Activated naive CD4-positive, alpha-beta T cell treated with anti-CD3 and anti-CD28 coated beads, Interleukin-2, amount 50 U/mL, for 24 hours (primary cell): ENCODE measurements at regions not wholly inside any gene's neighbourhood (a gene's known extent, or its start where the extent isn't known, plus 50 kb on each side); places are given as distances from the start of the nearest gene placed in this dataset.

ENCODE experiments used
- H3K27ac Mint-ChIP-seq: one replicate; pipeline ENCODE4 v1.8.0; 2021; ENCODE audit warnings: mild to moderate bottlenecking, mixed read lengths
- H3K27me3 Mint-ChIP-seq: one replicate; pipeline ENCODE4 v1.8.0; 2021; ENCODE audit warnings: mixed read lengths
- H3K36me3 Mint-ChIP-seq: one replicate; pipeline ENCODE4 v1.8.0; 2021; ENCODE audit warnings: mixed read lengths
- H3K4me1 Mint-ChIP-seq: one replicate; pipeline ENCODE4 v1.8.0; 2021; ENCODE audit warnings: mixed read lengths
- H3K4me3 Mint-ChIP-seq: one replicate; pipeline ENCODE4 v1.8.0; 2021; ENCODE audit warnings: mild to moderate bottlenecking, mixed read lengths
- H3K9me3 Mint-ChIP-seq: one replicate; pipeline ENCODE4 v1.8.0; 2021; ENCODE audit warnings: mixed read lengths

DNA sequence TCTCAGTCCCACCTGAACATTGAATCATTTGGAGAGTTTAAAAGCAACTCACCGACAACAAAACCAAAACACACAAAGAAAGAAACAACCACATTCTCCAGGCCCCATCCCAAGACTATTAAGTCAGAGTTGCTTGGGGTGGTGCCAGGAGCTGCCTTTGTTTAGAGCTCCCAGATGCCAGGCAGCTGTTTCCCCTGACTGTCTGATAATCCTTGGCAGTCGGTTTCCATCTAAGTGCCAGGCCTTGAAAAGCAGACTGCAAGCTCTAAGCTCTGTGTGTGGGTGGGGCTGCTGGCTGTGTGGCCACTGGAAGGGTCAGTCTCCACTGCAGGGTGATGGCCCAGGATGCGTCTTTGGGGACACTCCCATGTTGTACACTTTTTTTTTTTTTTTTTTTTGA is 255.3 kb upstream of the AGAP1 start:
- Mint-ChIP-seq H3K27ac (no peak overlapping the region), H3K9me3 (no peaks in the 10 kb centered on the region), H3K36me3 (peaks cover 2% of the 10 kb centered on the region), H3K27me3 (peaks cover 8% of the 10 kb centered on the region), H3K4me3 (no peak overlapping the region), H3K4me1 (no peaks in the 10 kb centered on the region)

DNA sequence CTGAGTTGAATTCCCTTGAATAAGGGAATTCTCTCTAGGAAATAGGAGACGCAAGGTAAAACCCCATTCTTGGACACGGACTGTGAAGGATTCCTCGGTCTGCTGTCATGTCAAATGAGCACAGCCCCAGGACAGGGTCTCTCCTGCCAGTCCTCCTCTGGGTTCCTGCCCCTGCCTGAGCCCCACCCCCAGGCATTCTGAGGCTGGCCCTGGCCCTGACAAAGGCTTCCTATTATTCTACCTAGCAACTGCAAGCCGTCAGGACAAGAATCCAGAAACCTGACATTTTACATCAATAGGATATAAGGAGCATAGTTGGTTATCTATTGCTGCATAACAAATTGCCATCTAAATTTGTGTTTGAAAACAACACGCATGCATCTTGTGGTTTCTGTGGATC is 253.3 kb upstream of the AGAP1 start:
- peaks cover 8% of the 10 kb centered on the region for H3K27me3 Mint-ChIP-seq
- H3K36me3 Mint-ChIP-seq = peaks cover 2% of the 10 kb centered on the region
- H3K9me3 Mint-ChIP-seq = no peaks in the 10 kb centered on the region

DNA sequence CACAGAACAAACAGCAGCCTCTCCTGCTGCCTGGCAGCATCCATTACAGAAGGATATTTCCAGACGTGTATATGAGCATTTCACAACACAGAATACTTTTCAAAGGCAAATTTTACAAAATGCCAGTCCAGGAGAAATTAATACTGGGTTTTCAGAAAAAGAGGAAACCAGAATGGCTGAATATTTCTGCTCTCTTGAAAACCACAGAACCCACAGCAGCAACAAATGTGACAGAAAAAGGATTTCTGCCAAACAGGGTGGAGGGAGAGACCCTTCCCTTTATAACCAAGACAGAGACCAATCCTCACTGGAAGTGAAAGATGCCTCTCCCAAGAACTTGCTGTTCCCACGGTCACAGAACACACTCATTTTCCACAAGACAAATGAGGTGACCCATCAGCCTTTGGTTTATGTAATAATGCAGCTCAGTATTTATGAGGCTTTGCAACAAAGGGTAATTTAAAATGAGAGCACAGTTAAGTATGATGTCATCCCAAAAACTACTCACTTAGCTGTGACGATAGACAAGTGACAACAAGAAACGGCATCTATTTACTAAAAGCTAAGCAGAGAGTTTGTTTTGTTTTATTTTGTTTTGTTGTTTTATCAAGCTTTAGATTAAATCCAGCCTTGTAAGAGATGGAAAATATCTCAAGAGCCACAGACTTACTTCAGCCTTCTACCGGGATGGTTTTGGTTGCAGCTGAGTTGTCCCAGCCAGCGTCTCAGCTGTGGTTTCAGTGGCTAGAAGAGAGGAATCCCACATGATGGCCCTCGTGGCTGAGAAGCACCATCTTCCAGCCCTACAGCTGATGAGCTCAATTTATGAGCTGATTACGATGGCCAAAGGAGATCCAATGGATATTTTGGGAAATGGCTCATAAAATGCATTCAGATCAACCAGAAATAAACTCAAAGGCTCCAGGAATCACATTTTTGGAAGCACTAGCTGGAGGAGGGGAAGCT is 249.3 kb upstream of the AGAP1 start:
- peaks cover 10% of the 10 kb centered on the region for H3K27me3 Mint-ChIP-seq
- H3K9me3 Mint-ChIP-seq = no peaks in the 10 kb centered on the region
- H3K27ac Mint-ChIP-seq = no peak overlapping the region
- no peaks in the 10 kb centered on the region for H3K4me1 Mint-ChIP-seq
- no peak overlapping the region for H3K4me3 Mint-ChIP-seq
- H3K36me3 Mint-ChIP-seq = peaks cover 2% of the 10 kb centered on the region

More for the DNA sequence above, 253.3 kb upstream of the AGAP1 start:
- H3K4me3 Mint-ChIP-seq = no peak overlapping the region
- H3K27ac Mint-ChIP-seq = no peak overlapping the region
- no peaks in the 10 kb centered on the region for H3K4me1 Mint-ChIP-seq

DNA sequence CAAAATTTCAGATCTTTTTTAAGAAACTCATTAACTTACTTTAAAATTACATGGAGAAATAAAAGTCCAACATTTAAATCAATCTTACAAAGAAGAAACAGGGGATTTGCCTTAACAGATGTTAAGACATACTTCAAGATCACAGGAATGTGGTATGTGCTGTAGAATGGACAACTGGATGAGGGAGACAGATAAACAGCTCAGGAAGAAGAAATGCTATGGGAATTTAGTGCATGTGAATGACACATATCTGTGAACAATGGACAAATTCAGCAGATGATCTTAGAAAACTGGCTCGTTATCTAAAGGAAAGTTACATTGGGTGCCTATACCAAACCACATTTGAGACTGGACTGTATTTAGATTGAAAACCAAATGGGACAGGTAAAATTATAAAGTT is 246.8 kb upstream of the AGAP1 start:
- peaks cover 2% of the 10 kb centered on the region for H3K36me3 Mint-ChIP-seq
- no peak overlapping the region for H3K4me3 Mint-ChIP-seq
- no peaks in the 10 kb centered on the region for H3K9me3 Mint-ChIP-seq
- H3K4me1 Mint-ChIP-seq = no peaks in the 10 kb centered on the region
- no peak overlapping the region for H3K27ac Mint-ChIP-seq
- peaks cover 14% of the 10 kb centered on the region for H3K27me3 Mint-ChIP-seq

DNA sequence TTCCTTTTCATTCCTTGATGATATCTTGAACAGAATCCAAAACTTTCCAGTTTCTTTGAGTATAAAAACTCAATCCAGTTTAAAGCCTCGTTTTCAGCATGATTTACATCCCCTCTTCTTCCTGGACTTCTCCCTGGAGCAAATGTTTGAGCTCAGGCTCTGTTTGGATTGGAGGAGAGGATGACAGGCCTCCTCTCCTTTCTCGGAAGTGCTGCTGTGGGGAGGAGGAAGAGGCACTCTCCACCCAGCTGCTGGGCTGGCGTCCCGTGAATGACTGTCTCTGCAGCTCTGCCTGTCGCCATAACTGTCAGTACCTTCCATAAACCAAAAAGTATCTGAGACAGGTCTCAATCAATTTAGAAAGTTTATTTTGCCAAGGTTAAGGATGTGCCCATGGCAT is 238.2 kb upstream of the AGAP1 start:
- Mint-ChIP-seq H3K36me3 (no peaks in the 10 kb centered on the region), H3K27ac (no peak overlapping the region), H3K4me3 (no peak overlapping the region), H3K27me3 (peaks cover 5% of the 10 kb centered on the region), H3K9me3 (no peaks in the 10 kb centered on the region), H3K4me1 (no peaks in the 10 kb centered on the region)

DNA sequence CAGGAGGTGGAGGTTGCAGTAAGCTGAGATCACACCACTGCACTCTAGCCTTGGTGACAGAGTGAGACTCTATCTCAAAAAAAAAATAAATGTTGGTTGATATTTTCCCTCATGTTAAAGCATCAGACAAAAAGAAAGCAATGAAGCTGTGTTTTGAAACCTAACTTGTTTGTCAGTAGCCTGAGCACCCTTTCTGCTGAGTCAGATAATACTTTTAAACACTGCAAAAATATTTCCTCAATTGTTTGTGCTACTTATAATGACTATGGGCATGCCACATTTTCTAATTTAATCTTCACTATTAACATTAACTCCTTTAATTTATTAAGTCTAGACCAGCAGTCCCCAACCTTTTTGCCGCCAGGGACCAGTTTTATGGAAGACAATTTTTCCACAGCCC is 236.3 kb upstream of the AGAP1 start:
- no peaks in the 10 kb centered on the region for H3K4me1 Mint-ChIP-seq
- H3K4me3 Mint-ChIP-seq = no peak overlapping the region
- no peaks in the 10 kb centered on the region for H3K36me3 Mint-ChIP-seq
- peaks cover 4% of the 10 kb centered on the region for H3K27me3 Mint-ChIP-seq
- H3K27ac Mint-ChIP-seq = no peak overlapping the region
- no peaks in the 10 kb centered on the region for H3K9me3 Mint-ChIP-seq

DNA sequence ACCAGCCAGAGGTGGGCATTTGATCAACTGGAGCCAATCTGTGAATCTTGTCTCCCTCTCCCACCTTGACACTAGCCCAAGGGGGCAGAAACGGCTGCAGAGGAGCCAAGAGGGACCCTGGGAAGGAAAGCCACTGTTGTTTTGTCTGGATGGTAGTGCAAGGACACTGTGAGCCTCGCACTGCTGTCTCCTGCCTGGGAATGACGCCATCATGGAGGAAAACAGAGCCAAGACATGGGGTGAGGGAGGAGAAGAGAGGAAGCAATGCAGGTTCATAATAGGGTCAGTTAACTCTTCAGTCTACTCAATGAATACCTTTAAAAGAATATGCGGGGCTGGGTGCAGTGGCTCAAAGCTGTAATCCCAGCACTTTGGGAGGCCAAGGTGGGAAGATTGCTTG is 231.1 kb upstream of the AGAP1 start:
- H3K4me1 Mint-ChIP-seq = no peaks in the 10 kb centered on the region
- no peaks in the 10 kb centered on the region for H3K9me3 Mint-ChIP-seq
- no peaks in the 10 kb centered on the region for H3K36me3 Mint-ChIP-seq
- no peak overlapping the region for H3K4me3 Mint-ChIP-seq
- H3K27me3 Mint-ChIP-seq = peaks cover 17% of the 10 kb centered on the region
- no peak overlapping the region for H3K27ac Mint-ChIP-seq

DNA sequence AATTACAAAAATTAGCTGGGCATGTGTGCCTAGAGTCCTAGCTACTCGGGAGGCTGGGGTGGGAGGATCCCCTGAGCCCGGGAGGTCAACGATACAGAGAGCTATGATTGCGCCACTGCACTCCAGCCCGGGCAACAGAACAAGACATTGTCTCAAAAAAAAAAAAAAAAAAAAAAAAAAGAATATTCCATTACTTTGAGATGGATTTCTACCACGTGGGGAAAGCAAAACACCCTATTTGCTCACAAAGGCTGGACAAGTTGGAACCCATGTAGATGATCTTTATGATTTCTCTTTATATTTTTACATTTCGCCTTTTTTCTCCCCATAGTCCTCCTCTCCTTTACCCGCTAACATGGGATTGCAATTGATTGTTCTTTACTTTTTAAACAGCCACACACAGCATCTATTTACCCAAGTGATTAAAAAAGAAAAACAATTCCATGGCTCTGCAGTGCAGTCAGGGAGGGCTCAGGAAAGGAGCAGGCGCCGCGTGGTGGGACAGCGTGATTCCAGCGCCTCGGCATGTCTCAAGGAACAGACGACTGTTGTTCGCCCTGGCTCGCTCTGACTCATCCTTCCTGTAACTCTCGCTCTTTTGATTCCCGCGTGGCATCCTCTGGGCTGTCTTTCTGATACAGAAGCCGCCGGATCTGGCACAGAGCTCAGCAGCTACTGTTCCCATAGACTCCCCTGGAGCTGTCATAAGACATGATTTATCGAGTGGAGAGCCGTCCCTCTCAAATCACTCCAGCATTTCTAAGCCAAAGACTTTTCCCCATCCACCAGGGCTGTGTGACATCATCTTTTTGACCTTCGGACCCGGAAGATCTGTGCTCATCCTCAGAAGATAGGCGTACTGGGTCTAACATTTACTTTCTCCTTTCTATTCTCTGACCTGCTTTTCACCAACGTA is 230.4 kb upstream of the AGAP1 start:
- H3K36me3 Mint-ChIP-seq = no peaks in the 10 kb centered on the region
- H3K4me3 Mint-ChIP-seq = no peak overlapping the region
- H3K9me3 Mint-ChIP-seq = no peaks in the 10 kb centered on the region
- H3K4me1 Mint-ChIP-seq = no peaks in the 10 kb centered on the region
- no peak overlapping the region for H3K27ac Mint-ChIP-seq
- peaks cover 24% of the 10 kb centered on the region for H3K27me3 Mint-ChIP-seq

DNA sequence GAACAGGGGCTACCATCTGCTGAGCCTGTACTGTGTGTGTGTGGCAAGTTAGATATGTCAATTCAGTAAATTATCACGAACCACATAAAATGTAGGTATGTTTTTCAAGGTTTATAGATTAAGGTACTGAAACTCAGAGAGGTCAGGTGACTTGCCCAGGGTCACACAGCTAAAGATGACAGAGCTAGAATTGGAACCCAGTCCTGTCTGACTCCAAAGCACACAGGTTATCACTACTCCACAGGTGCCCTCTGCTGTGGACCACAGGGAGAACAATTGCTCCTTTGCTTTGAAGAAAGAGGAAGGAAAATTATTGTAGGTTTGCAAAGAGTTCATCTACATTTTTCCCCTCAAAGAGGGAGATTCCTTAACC is 229.7 kb upstream of the AGAP1 start:
- no peaks in the 10 kb centered on the region for H3K4me1 Mint-ChIP-seq
- no peaks in the 10 kb centered on the region for H3K9me3 Mint-ChIP-seq
- H3K4me3 Mint-ChIP-seq = no peak overlapping the region
- peaks cover 25% of the 10 kb centered on the region for H3K27me3 Mint-ChIP-seq
- H3K36me3 Mint-ChIP-seq = no peaks in the 10 kb centered on the region
- H3K27ac Mint-ChIP-seq = no peak overlapping the region

DNA sequence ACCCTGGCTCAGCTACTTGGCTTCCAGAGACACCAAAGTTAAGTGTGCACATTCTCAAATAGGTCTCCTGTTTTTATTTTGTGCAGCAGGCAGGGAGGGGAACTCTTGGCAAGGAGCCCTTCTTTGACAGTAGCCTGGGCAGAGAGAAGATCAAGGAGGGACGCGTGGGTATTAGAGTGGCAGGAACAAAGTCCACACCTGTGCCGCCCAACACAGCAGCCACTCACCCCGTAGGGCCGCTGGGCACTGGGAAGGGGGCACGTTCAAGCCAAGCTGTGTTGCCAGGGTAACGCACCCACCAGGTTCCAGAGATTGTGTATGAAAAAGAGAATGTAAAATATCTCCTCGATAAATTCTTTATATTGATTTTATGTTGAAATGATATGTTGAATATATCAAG is 229.3 kb upstream of the AGAP1 start:
- Mint-ChIP-seq H3K27ac (no peak overlapping the region), H3K9me3 (no peaks in the 10 kb centered on the region), H3K4me3 (no peak overlapping the region), H3K27me3 (peaks cover 25% of the 10 kb centered on the region), H3K36me3 (no peaks in the 10 kb centered on the region), H3K4me1 (no peaks in the 10 kb centered on the region)

DNA sequence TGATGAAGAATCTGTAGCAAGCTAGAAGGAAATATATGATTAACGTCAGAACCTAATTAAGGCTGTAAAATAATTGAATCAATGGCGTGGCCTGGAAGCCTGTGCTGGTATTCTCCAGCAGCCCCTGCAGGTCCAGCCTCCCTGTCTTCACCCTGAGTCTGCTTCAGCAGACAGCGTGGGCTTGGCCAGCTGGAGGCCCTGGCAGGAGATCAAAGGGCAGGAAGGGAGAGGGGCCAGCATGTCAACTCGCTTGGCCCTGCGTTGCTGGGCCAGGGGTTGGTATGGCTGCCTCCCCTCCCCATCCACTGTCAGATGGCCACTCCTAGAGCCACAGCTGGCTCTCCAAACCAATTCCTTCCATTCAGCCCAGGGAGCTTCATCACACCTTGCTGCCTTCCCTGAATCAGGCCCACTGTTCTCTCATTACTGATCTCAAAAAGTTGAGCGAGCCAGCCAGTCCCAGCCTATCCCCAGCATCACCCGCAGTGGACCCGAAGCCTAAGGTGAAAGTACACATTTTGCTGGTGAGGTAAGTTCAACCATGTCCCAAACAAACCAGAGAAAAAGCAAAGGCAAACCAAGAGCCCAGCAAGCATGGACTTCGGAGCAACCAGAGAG is 228.4 kb upstream of the AGAP1 start:
- no peak overlapping the region for H3K4me3 Mint-ChIP-seq
- peaks cover 31% of the 10 kb centered on the region for H3K27me3 Mint-ChIP-seq
- no peaks in the 10 kb centered on the region for H3K4me1 Mint-ChIP-seq
- H3K9me3 Mint-ChIP-seq = no peaks in the 10 kb centered on the region
- H3K36me3 Mint-ChIP-seq = no peaks in the 10 kb centered on the region
- H3K27ac Mint-ChIP-seq = no peak overlapping the region

DNA sequence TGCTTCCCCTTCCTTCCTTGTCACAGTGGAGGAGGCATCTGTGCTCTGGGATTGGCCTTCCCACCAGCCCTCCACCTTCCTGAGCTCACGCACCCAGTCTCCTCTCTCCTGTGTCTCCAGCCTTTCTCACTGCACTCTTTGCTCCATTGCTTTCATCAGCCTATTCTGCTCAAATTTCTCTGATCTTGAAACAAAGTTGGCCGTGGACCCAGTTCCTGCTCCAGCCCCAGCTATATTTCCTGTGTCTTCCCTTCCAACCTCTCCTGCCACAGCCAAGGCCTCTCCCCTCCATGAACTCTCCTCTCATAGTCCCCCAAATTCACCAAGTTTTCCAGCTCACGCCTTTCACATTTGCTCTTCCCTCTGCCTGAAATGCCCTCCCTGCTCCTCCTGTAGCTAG is 226.6 kb upstream of the AGAP1 start:
- Mint-ChIP-seq H3K27ac (no peak overlapping the region), H3K36me3 (no peaks in the 10 kb centered on the region), H3K4me1 (no peaks in the 10 kb centered on the region), H3K9me3 (no peaks in the 10 kb centered on the region), H3K4me3 (no peak overlapping the region), H3K27me3 (peaks cover 41% of the 10 kb centered on the region)

DNA sequence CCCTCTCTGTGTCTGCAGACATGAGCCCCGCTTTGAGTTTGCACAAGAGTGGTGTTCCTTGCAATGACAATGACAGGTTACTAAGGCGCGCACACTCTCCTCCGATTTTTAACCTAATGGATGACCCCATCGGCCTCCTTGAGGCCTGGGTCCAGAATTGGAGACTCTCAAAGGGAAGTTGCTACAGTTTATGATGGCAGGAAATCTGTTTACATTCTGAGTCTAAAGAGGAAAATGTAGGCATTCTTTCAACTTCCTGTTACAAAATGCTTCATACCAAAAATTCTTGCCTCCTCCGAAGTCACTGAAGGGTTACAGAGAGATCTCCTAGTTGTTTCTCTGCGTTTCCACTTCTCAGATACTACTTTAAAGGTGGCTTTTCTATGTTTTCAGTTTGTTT is 225.3 kb upstream of the AGAP1 start:
- H3K27me3 Mint-ChIP-seq = peaks cover 43% of the 10 kb centered on the region

DNA sequence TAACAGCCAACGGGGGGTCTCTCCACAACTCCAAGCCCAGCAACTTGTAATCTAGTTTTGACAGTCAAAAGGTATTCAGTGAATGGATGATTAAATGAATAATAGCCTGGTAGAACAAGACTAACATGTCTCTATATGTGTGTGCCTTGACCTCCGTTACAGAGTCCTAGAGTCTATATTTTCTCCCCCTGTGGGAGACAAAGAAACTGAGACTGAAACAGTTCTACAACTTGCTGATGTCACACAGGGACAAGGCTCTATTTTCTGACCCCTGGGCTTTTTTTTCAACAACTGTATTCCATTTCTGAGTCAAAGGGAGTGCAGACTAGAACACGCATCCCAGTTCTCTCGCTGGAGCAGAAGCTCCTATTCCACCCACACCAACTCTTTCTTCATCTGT is 223.6 kb upstream of the AGAP1 start:
- Mint-ChIP-seq H3K9me3 (no peaks in the 10 kb centered on the region), H3K27me3 (peaks cover 45% of the 10 kb centered on the region), H3K4me1 (no peaks in the 10 kb centered on the region), H3K36me3 (no peaks in the 10 kb centered on the region), H3K27ac (no peak overlapping the region), H3K4me3 (no peak overlapping the region)

More for the DNA sequence above, 225.3 kb upstream of the AGAP1 start:
- Mint-ChIP-seq H3K9me3 (no peaks in the 10 kb centered on the region), H3K27ac (no peak overlapping the region), H3K4me1 (no peaks in the 10 kb centered on the region), H3K4me3 (no peak overlapping the region), H3K36me3 (no peaks in the 10 kb centered on the region)

DNA sequence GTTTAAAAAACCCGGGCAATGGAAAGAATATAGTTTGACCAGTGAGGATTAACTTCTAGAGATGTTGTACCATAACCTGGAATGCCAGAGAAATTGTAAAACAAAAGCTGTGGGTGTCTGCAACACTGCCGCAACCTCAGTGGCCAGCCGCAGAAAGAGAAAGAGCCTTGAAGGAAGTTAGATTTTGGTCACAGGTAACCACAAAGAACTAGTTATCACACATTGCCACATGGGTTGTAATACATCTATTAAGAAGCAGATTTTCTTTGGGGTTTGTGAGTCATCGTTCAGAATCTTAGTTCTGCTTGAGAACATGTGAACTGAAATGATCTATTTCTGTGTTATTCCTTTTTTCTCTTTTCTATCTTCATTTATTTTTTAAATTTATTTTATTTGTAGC is 222.9 kb upstream of the AGAP1 start:
- Mint-ChIP-seq H3K4me1 (no peaks in the 10 kb centered on the region), H3K27ac (no peak overlapping the region), H3K27me3 (peaks cover 45% of the 10 kb centered on the region), H3K4me3 (no peak overlapping the region), H3K36me3 (no peaks in the 10 kb centered on the region), H3K9me3 (no peaks in the 10 kb centered on the region)

DNA sequence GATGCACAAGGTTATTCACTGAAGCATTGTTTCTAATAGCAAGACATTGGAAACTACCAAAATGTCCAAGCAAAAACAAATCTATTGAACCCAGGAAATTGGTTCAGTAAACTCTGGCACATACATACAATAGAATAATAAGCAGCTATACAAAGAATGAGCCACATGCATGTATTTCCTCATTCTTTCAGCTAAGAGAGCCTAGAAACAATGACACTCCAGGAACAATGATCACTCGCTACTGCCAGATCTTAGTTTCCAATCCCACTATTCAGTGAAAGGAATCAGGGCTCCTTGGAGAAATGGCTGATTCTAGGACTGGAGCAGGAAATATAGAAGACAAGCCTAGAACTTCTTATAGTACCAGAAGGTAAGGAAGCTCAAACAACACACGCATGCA is 221.9 kb upstream of the AGAP1 start:
- H3K27me3 Mint-ChIP-seq = peaks cover 44% of the 10 kb centered on the region

More for the DNA sequence above, 221.9 kb upstream of the AGAP1 start:
- Mint-ChIP-seq H3K4me3 (no peak overlapping the region), H3K36me3 (no peaks in the 10 kb centered on the region), H3K9me3 (no peaks in the 10 kb centered on the region), H3K27ac (no peak overlapping the region), H3K4me1 (no peaks in the 10 kb centered on the region)
